ENCODE measurements at regions not wholly inside any gene's neighbourhood (a gene's known extent, or its start where the extent isn't known, plus 50 kb on each side); places are given as distances from the start of the nearest gene placed in this dataset.

GRCh38 chr15:97171556-97171955 is 788.9 kb upstream of the ARRDC4 start:
- no peak for TF ChIP-seq EZH2 (IDR thresholded peaks at IDR 0.05; ENCODE audit: insufficient read depth, poor library complexity, severe bottlenecking)
- TF ChIP-seq EZH2phosphoT487 (IDR thresholded peaks at IDR 0.05; ENCODE audit: insufficient read depth, low read depth), result no peak

All from GM23248 (cell line).